LNCAP (cell line): ENCODE measurements at regions not wholly inside any gene's neighbourhood (a gene's known extent, or its start where the extent isn't known, plus 50 kb on each side); places are given as distances from the start of the nearest gene placed in this dataset.

ENCODE experiments used
- CTCF ChIP-seq: fragments of 450-650 bp; IDR thresholded peaks from 2 replicates; pipeline ENCODE4 v1.5.1; 2017; ENCODE audit warnings: mild to moderate bottlenecking

- no peak for TF ChIP-seq CTCF
Observed at GRCh38 chr5:68041293-68041692, 174.3 kb upstream of the PIK3R1 start.

- no peak for TF ChIP-seq CTCF
Observed at GRCh38 chr5:68037546-68037945, 178.0 kb upstream of the PIK3R1 start.

- no peak for TF ChIP-seq CTCF
Observed at GRCh38 chr5:68033961-68034571, 181.5 kb upstream of the PIK3R1 start.

GRCh38 chr5:68033029-68033428 is 182.5 kb upstream of the PIK3R1 start:
- TF ChIP-seq CTCF, result no peak

- TF ChIP-seq CTCF, result no peak
Observed at GRCh38 chr5:68032216-68032762, 183.3 kb upstream of the PIK3R1 start.

- TF ChIP-seq CTCF, result no peak
Observed at GRCh38 chr5:68028131-68028727, 187.3 kb upstream of the PIK3R1 start.

- no peak for TF ChIP-seq CTCF
Observed at GRCh38 chr5:68027519-68027918, 188.0 kb upstream of the PIK3R1 start.
